HepG2 (cell line): ENCODE measurements at regions not wholly inside any gene's neighbourhood (a gene's known extent, or its start where the extent isn't known, plus 50 kb on each side); places are given as distances from the start of the nearest gene placed in this dataset.

ENCODE experiments used
- ATAC-seq: fragments of 200-7000 bp; cut with Tn5 transposase; 3 replicates; pipeline ENCODE4 v1.9.1; 2020; ENCODE audit warnings: mild to moderate bottlenecking, moderate library complexity
- BruUV-seq: library from RNA; stranded (reverse); fragments of 400-500 nt; replicated peaks from 2 replicates; lab custom pipeline; 2021; lab: Mats Ljungman, UMichigan
- CTCF ChIA-PET: fragments of 300-600 bp; formaldehyde crosslinking; extraction: SDS; loops from one replicate; lab custom pipeline; 2021; ENCODE audit warnings: low total read pairs, inconsistent platforms, low intra/inter-chr PET ratio; lab: Yijun Ruan, JAX
- POLR2A ChIA-PET: fragments of 350-600 bp; sonication (Branson Sonifier 250); formaldehyde crosslinking; loops from one replicate; lab custom pipeline; 2020; ENCODE audit warnings: antibody characterized with exemption, inconsistent platforms; lab: Yijun Ruan, JAX
- DNase-seq: peaks from one replicate; pipeline ENCODE4 v3.0.0-alpha.2; 2015; ENCODE audit warnings: low spot score
- FAIRE-seq: peaks from 3 replicates; lab custom pipeline; 2011; peaks lifted over from hg19 to GRCh38; lab: Jason Lieb, UNC
- H2AFZ ChIP-seq: one replicate; pipeline ENCODE4 v1.6.1; 2011; ENCODE audit warnings: low read length, inconsistent platforms
- H3K27ac ChIP-seq: fragments of 300-600 bp; 3 replicates; pipeline ENCODE4 v1.8.0; 2011; ENCODE audit warnings: mixed run types, mild to moderate bottlenecking, mixed read lengths, low read length, inconsistent platforms; ENCODE audit not compliant: insufficient read depth; ENCODE audit errors: extremely low read length
- H3K27me3 ChIP-seq, 2 experiments: fragments of 200-600 bp in 1 of 2; 2 replicates in 1 of 2; 3 replicates in 1 of 2; pipeline versions ENCODE4 v1.6.0 to v1.8.0; 2011; ENCODE audit warnings: low read length in 2 of 2, mild to moderate bottlenecking in 2 of 2, moderate library complexity in 2 of 2, inconsistent platforms in 1 of 2; ENCODE audit not compliant: insufficient read depth in 2 of 2, control insufficient read depth in 1 of 2
- H3K36me3 ChIP-seq, 2 experiments: fragments of 200-600 bp in 1 of 2; replicated peaks in 1 of 2; 2 replicates in 1 of 2; 3 replicates in 1 of 2; pipeline versions ENCODE4 v1.5.1 to v1.8.0; 2011; ENCODE audit warnings: low read length in 2 of 2, inconsistent platforms in 1 of 2; ENCODE audit not compliant: insufficient read depth in 2 of 2, control insufficient read depth in 1 of 2
- H3K4me1 ChIP-seq: 2 replicates; pipeline ENCODE4 v1.5.1; 2012; ENCODE audit warnings: low read length, inconsistent platforms; ENCODE audit not compliant: insufficient read depth
- H3K4me2 ChIP-seq: 2 replicates; pipeline ENCODE4 v1.6.0; 2011; ENCODE audit warnings: low read depth, low read length, inconsistent platforms
- H3K4me3 ChIP-seq, 3 experiments: fragments of 200-600 bp in 1 of 3; sonication (generic), shearing (Covaris generic) in 1 of 3; replicated peaks in 1 of 3; 2 replicates each; pipeline ENCODE4 v1.5.1; 2011 to 2016; ENCODE audit warnings: low read length in 3 of 3, inconsistent platforms in 2 of 3, low read depth in 2 of 3, mild to moderate bottlenecking in 2 of 3, control low read depth in 1 of 3, mixed read lengths in 1 of 3; ENCODE audit not compliant: insufficient read depth in 1 of 3
- H3K79me2 ChIP-seq: one replicate; pipeline ENCODE4 v1.6.1; 2011; ENCODE audit warnings: low read length, inconsistent platforms; ENCODE audit not compliant: insufficient read depth
- H3K9ac ChIP-seq: 2 replicates; pipeline ENCODE4 v1.6.0; 2011; ENCODE audit warnings: mild to moderate bottlenecking, low read depth, low read length, inconsistent platforms; ENCODE audit not compliant: insufficient read depth
- H3K9me3 ChIP-seq: 2 replicates; pipeline ENCODE4 v1.5.1; 2012; ENCODE audit warnings: mild to moderate bottlenecking, low read length
- H4K20me1 ChIP-seq: 2 replicates; pipeline ENCODE4 v1.6.0; 2011; ENCODE audit warnings: inconsistent platforms, mild to moderate bottlenecking, low read length, moderate library complexity; ENCODE audit not compliant: insufficient read depth
- FOXJ3 ChIP-seq: sonication (generic); formaldehyde crosslinking; IDR thresholded peaks from 2 replicates; pipeline ENCODE4 v1.4.0; 2020; ENCODE audit warnings: missing genetic modification reagents, mild to moderate bottlenecking, borderline replicate concordance
- HMGA1 ChIP-seq: sonication (generic); formaldehyde crosslinking; conservative IDR thresholded peaks from 2 replicates; pipeline ENCODE4 v1.4.0; 2020; ENCODE audit warnings: missing genetic modification reagents
- JUND ChIP-seq: sonication (generic); formaldehyde crosslinking; IDR thresholded peaks from 2 replicates; pipeline ENCODE4 v1.8.0; 2022; ENCODE audit warnings: mild to moderate bottlenecking, missing genetic modification reagents
- PHF8 ChIP-seq: sonication (generic); formaldehyde crosslinking; IDR thresholded peaks from 2 replicates; pipeline ENCODE4 v1.5.0; 2020; ENCODE audit warnings: missing genetic modification reagents
- RARG ChIP-seq: sonication (generic); formaldehyde crosslinking; IDR thresholded peaks from 2 replicates; pipeline ENCODE4 v1.4.0; 2020; ENCODE audit warnings: low read depth, mild to moderate bottlenecking, missing genetic modification reagents
- ZNF17 ChIP-seq: sonication (generic); formaldehyde crosslinking; IDR thresholded peaks from 2 replicates; pipeline ENCODE4 v1.5.0; 2020; ENCODE audit warnings: mild to moderate bottlenecking, missing genetic modification reagents
- ZNF350 ChIP-seq: sonication (generic); formaldehyde crosslinking; IDR thresholded peaks from 2 replicates; pipeline ENCODE4 v1.4.0; 2020; ENCODE audit warnings: mild to moderate bottlenecking, low read depth, missing genetic modification reagents, borderline replicate concordance
- ZNF7 ChIP-seq: IDR thresholded peaks from 2 replicates; pipeline ENCODE4 v1.6.1; 2016; ENCODE audit warnings: missing biosample characterization, missing genetic modification reagents
- ZNF737 ChIP-seq: sonication (generic); formaldehyde crosslinking; IDR thresholded peaks from 2 replicates; pipeline ENCODE4 v1.5.0; 2020; ENCODE audit warnings: missing genetic modification reagents, mild to moderate bottlenecking, borderline replicate concordance
- WGBS: methylation state at CpG from one replicate; pipeline ENCODE4 v1.1.6; 2017; ENCODE audit warnings: low lambda C conversion rate; 5-methylcytosine and 5-hydroxymethylcytosine counted together
- in situ Hi-C: cut with HindIII; loops from 2 replicates; pipeline ENCODE4 v1.10.0; 2017; ENCODE audit warnings: low pct_unique_long_range_greater_than_20kb; ENCODE audit not compliant: extremely low pct_ligation_motif_present
- intact Hi-C: fragments of 100-400 bp; cut with micrococcal nuclease; formaldehyde crosslinking; loops from one replicate; pipeline ENCODE4 v1.10.0; 2022; ENCODE audit not compliant: unreplicated experiment
- TF ChIP-seq, protein P1 (sequence below): sonication (generic); formaldehyde crosslinking; IDR thresholded peaks from 2 replicates; pipeline ENCODE4 v1.9.0; 2022; ENCODE audit warnings: missing genetic modification reagents, mild to moderate bottlenecking, borderline replicate concordance
- TF ChIP-seq, protein P2 (sequence below): sonication (generic); formaldehyde crosslinking; IDR thresholded peaks from 2 replicates; pipeline ENCODE4 v1.4.0; 2020; ENCODE audit warnings: missing genetic modification reagents
- TF ChIP-seq, protein P3 (sequence below): sonication (generic); formaldehyde crosslinking; IDR thresholded peaks from 2 replicates; pipeline ENCODE4 v1.4.0; 2020; ENCODE audit warnings: missing genetic modification reagents
- TF ChIP-seq, protein P4 (sequence below): sonication (generic); formaldehyde crosslinking; IDR thresholded peaks from 2 replicates; pipeline ENCODE4 v1.8.0; 2022; ENCODE audit warnings: mild to moderate bottlenecking, missing genetic modification reagents
- TF ChIP-seq, protein P5 (sequence below): sonication (generic); formaldehyde crosslinking; IDR thresholded peaks from 2 replicates; pipeline ENCODE4 v1.8.0; 2022; ENCODE audit warnings: missing genetic modification reagents, mild to moderate bottlenecking, borderline replicate concordance
- TF ChIP-seq, protein P6 (sequence below): sonication (generic); formaldehyde crosslinking; IDR thresholded peaks from 2 replicates; pipeline ENCODE4 v1.8.0; 2023; ENCODE audit warnings: mild to moderate bottlenecking, missing genetic modification reagents

DNA sequence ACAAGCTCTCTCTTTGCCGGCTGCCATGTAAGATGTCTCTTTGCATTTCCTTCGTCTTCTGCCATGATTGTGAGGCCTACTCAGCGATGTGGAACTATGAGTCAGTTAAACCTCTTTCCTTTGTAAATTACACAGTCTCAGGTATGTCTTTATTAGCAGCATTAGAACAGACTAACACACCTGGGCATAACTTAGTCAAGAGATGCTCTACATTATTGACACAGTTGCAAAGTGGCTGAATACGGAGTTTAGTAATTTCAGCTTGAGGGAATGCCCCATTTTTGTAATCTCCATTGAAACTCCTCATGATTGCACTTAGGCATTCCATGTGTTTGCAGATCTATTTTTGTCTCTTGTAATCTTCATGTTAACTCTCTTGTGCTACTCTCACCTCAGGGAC, 299.5 kb upstream of the HAND2 start (continued):
- no peak for TF ChIP-seq JUND (CRISPR knock-in tag)
- no peak for TF ChIP-seq ZNF7
- TF ChIP-seq, protein P1, sequence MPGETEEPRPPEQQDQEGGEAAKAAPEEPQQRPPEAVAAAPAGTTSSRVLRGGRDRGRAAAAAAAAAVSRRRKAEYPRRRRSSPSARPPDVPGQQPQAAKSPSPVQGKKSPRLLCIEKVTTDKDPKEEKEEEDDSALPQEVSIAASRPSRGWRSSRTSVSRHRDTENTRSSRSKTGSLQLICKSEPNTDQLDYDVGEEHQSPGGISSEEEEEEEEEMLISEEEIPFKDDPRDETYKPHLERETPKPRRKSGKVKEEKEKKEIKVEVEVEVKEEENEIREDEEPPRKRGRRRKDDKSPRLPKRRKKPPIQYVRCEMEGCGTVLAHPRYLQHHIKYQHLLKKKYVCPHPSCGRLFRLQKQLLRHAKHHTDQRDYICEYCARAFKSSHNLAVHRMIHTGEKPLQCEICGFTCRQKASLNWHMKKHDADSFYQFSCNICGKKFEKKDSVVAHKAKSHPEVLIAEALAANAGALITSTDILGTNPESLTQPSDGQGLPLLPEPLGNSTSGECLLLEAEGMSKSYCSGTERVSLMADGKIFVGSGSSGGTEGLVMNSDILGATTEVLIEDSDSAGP (CRISPR knock-in tag) = no peak
- TF ChIP-seq HMGA1 (CRISPR knock-in tag) = no peak
- no peak for TF ChIP-seq ZNF350 (CRISPR knock-in tag)
- TF ChIP-seq FOXJ3 (CRISPR knock-in tag) = no peak

DNA sequence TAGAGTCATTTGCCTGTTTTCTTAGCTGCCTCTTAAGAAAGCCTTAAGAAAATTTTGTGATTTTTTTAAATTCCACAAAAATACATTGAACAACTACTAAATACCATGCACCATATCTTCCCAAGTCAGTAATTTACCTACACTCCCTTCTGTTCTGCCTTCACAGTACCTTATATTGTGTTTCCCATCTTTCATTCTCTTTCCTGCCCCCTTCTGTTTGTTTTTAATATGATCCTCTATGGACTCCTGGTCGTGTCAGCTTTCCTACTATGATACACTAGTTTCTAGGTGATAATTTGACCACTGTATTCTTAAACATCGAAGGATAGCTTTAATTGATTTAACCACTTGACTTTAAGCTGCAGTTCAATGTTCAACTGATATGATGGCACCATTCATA, 297.7 kb upstream of the HAND2 start:
- no peaks in the 10 kb centered on the region for H3K9me3 ChIP-seq
- POLR2A ChIA-PET = no interaction called here
- FAIRE-seq (no peak), ATAC-seq (no peak), DNase-seq (no peak)
- WGBS = 0% methylated on average over 2 of the region's 2 CpGs
- H3K4me1 ChIP-seq = no peaks in the 10 kb centered on the region
- BruUV-seq = no TSS peak
- no peaks in the 10 kb centered on the region for H4K20me1 ChIP-seq
- no peaks in the 10 kb centered on the region for H3K79me2 ChIP-seq
- H3K27ac ChIP-seq = no peak overlapping the region
- H2AFZ ChIP-seq = no peak overlapping the region
- no peak overlapping the region for H3K4me2 ChIP-seq
- no peak overlapping the region for H3K9ac ChIP-seq
- in situ Hi-C loops = no loop called here
- no peaks in the 10 kb centered on the region for H3K36me3 ChIP-seq
- H3K4me3 ChIP-seq = no peak overlapping the region
- CTCF ChIA-PET = interaction anchor here (0.8 to 1.1 kb wide), 2 partner anchors 322 to 407 kb away, joined by 3 read pairs; no protein-coding TSS in a partner anchor
- H3K27me3 ChIP-seq = no peaks in the 10 kb centered on the region
- intact Hi-C loops = no loop called here
- TF ChIP-seq, protein P2, sequence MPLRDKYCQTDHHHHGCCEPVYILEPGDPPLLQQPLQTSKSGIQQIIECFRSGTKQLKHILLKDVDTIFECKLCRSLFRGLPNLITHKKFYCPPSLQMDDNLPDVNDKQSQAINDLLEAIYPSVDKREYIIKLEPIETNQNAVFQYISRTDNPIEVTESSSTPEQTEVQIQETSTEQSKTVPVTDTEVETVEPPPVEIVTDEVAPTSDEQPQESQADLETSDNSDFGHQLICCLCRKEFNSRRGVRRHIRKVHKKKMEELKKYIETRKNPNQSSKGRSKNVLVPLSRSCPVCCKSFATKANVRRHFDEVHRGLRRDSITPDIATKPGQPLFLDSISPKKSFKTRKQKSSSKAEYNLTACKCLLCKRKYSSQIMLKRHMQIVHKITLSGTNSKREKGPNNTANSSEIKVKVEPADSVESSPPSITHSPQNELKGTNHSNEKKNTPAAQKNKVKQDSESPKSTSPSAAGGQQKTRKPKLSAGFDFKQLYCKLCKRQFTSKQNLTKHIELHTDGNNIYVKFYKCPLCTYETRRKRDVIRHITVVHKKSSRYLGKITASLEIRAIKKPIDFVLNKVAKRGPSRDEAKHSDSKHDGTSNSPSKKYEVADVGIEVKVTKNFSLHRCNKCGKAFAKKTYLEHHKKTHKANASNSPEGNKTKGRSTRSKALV = no peak
- TF ChIP-seq, protein P3, sequence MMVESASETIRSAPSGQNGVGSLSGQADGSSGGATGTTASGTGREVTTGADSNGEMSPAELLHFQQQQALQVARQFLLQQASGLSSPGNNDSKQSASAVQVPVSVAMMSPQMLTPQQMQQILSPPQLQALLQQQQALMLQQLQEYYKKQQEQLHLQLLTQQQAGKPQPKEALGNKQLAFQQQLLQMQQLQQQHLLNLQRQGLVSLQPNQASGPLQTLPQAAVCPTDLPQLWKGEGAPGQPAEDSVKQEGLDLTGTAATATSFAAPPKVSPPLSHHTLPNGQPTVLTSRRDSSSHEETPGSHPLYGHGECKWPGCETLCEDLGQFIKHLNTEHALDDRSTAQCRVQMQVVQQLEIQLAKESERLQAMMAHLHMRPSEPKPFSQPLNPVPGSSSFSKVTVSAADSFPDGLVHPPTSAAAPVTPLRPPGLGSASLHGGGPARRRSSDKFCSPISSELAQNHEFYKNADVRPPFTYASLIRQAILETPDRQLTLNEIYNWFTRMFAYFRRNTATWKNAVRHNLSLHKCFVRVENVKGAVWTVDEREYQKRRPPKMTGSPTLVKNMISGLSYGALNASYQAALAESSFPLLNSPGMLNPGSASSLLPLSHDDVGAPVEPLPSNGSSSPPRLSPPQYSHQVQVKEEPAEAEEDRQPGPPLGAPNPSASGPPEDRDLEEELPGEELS (CRISPR knock-in tag) = no peak
- TF ChIP-seq ZNF737 (CRISPR knock-in tag) = no peak
- TF ChIP-seq ZNF17 (CRISPR knock-in tag) = no peak
- TF ChIP-seq, protein P4, sequence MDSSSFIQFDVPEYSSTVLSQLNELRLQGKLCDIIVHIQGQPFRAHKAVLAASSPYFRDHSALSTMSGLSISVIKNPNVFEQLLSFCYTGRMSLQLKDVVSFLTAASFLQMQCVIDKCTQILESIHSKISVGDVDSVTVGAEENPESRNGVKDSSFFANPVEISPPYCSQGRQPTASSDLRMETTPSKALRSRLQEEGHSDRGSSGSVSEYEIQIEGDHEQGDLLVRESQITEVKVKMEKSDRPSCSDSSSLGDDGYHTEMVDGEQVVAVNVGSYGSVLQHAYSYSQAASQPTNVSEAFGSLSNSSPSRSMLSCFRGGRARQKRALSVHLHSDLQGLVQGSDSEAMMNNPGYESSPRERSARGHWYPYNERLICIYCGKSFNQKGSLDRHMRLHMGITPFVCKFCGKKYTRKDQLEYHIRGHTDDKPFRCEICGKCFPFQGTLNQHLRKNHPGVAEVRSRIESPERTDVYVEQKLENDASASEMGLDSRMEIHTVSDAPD (CRISPR knock-in tag) = no peak
- TF ChIP-seq PHF8 (CRISPR knock-in tag) = no peak
- TF ChIP-seq RARG (CRISPR knock-in tag) = no peak
- TF ChIP-seq, protein P5, sequence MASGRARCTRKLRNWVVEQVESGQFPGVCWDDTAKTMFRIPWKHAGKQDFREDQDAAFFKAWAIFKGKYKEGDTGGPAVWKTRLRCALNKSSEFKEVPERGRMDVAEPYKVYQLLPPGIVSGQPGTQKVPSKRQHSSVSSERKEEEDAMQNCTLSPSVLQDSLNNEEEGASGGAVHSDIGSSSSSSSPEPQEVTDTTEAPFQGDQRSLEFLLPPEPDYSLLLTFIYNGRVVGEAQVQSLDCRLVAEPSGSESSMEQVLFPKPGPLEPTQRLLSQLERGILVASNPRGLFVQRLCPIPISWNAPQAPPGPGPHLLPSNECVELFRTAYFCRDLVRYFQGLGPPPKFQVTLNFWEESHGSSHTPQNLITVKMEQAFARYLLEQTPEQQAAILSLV (CRISPR knock-in tag) = no peak
- TF ChIP-seq, protein P6, sequence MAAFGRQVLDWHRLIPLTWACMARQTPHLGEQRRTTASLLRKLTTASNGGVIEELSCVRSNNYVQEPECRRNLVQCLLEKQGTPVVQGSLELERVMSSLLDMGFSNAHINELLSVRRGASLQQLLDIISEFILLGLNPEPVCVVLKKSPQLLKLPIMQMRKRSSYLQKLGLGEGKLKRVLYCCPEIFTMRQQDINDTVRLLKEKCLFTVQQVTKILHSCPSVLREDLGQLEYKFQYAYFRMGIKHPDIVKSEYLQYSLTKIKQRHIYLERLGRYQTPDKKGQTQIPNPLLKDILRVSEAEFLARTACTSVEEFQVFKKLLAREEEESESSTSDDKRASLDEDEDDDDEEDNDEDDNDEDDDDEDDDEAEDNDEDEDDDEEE (CRISPR knock-in tag) = no peak
